Caco-2 (cell line): ENCODE measurements at regions not wholly inside any gene's neighbourhood (a gene's known extent, or its start where the extent isn't known, plus 50 kb on each side); places are given as distances from the start of the nearest gene placed in this dataset.

ENCODE experiments used
- BruUV-seq: library from RNA; stranded (reverse); fragments of 400-500 nt; replicated peaks from 2 replicates; lab custom pipeline; 2021; lab: Mats Ljungman, UMichigan
- CTCF ChIA-PET: fragments of 300-600 bp; sonication (Branson Sonifier 250); formaldehyde crosslinking; loops from one replicate; lab custom pipeline; 2022; ENCODE audit warnings: antibody characterized with exemption; lab: Charles Lee
- POLR2A ChIA-PET: fragments of 300-600 bp; sonication (Branson Sonifier 250); formaldehyde crosslinking; loops from one replicate; lab custom pipeline; 2022; ENCODE audit warnings: antibody characterized with exemption; lab: Charles Lee
- DNase-seq, 2 experiments: peaks; one replicate each; pipeline versions ENCODE4 v3.0.0 to v3.0.0-alpha.2; 2020 to 2022
- H3K27me3 ChIP-seq: replicated peaks from 2 replicates; pipeline ENCODE4 v1.6.0; 2011; ENCODE audit warnings: low read length; ENCODE audit not compliant: control insufficient read depth, insufficient read depth
- H3K36me3 ChIP-seq: 2 replicates; pipeline ENCODE4 v1.5.1; 2011; ENCODE audit warnings: low read length; ENCODE audit not compliant: control insufficient read depth, insufficient read depth
- H3K4me1 ChIP-seq: fragments of 250-450 bp; sonication (Bioruptor Pico); 2 replicates; pipeline ENCODE4 v1.5.1; 2020; ENCODE audit warnings: mild to moderate bottlenecking
- H3K4me3 ChIP-seq: 2 replicates; pipeline ENCODE4 v1.5.1; 2011; ENCODE audit warnings: low read depth, mild to moderate bottlenecking, control low read depth, low read length
- H3K9me3 ChIP-seq: fragments of 250-450 bp; sonication (Bioruptor Pico); 2 replicates; pipeline ENCODE4 v1.5.1; 2020; ENCODE audit warnings: mild to moderate bottlenecking, moderate library complexity
- H3K27ac Mint-ChIP-seq: one replicate; pipeline ENCODE4 v1.8.0; 2022; ENCODE audit warnings: mixed read lengths; ENCODE audit not compliant: unreplicated experiment
- H3K27me3 Mint-ChIP-seq: one replicate; pipeline ENCODE4 v1.8.0; 2022; ENCODE audit warnings: mixed read lengths; ENCODE audit not compliant: insufficient read depth, unreplicated experiment
- H3K36me3 Mint-ChIP-seq: one replicate; pipeline ENCODE4 v1.8.0; 2022; ENCODE audit warnings: mild to moderate bottlenecking, mixed read lengths; ENCODE audit not compliant: insufficient read depth, unreplicated experiment
- H3K4me1 Mint-ChIP-seq: one replicate; pipeline ENCODE4 v1.8.0; 2022; ENCODE audit warnings: low read depth, mixed read lengths; ENCODE audit not compliant: unreplicated experiment
- H3K4me3 Mint-ChIP-seq: one replicate; pipeline ENCODE4 v1.8.0; 2022; ENCODE audit warnings: mild to moderate bottlenecking, moderate library complexity, mixed read lengths; ENCODE audit not compliant: unreplicated experiment
- H3K9me3 Mint-ChIP-seq: one replicate; pipeline ENCODE4 v1.8.0; 2022; ENCODE audit warnings: mixed read lengths; ENCODE audit not compliant: unreplicated experiment
- intact Hi-C: fragments of 100-400 bp; cut with micrococcal nuclease; formaldehyde crosslinking; loops from one replicate; pipeline ENCODE4 v1.10.0; 2022; ENCODE audit not compliant: unreplicated experiment
- TF ChIP-seq, protein P1 (sequence below), 2 experiments: fragments of 200-600 bp in 1 of 2; IDR thresholded peaks; 1 replicate in 1 of 2; 2 replicates in 1 of 2; pipeline versions ENCODE4 v1.5.1 to v1.8.0; 2011 to 2022; ENCODE audit warnings: antibody characterized with exemption in 1 of 2, control low read depth in 1 of 2, inconsistent platforms in 1 of 2, low read depth in 1 of 2, low read length in 1 of 2, mild to moderate bottlenecking in 1 of 2, moderate library complexity in 1 of 2; ENCODE audit not compliant: insufficient read depth in 1 of 2, severe bottlenecking in 1 of 2, unreplicated experiment in 1 of 2

GRCh38 chr2:217709478-217710210 is 293.2 kb downstream of the TNS1 start:
- no TSS peak for BruUV-seq
- TF ChIP-seq, protein P1, sequence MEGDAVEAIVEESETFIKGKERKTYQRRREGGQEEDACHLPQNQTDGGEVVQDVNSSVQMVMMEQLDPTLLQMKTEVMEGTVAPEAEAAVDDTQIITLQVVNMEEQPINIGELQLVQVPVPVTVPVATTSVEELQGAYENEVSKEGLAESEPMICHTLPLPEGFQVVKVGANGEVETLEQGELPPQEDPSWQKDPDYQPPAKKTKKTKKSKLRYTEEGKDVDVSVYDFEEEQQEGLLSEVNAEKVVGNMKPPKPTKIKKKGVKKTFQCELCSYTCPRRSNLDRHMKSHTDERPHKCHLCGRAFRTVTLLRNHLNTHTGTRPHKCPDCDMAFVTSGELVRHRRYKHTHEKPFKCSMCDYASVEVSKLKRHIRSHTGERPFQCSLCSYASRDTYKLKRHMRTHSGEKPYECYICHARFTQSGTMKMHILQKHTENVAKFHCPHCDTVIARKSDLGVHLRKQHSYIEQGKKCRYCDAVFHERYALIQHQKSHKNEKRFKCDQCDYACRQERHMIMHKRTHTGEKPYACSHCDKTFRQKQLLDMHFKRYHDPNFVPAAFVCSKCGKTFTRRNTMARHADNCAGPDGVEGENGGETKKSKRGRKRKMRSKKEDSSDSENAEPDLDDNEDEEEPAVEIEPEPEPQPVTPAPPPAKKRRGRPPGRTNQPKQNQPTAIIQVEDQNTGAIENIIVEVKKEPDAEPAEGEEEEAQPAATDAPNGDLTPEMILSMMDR (IDR thresholded peaks at IDR 0.05; ENCODE audit: insufficient read depth in 1 of 2, low read depth in 1 of 2, low read length in 1 of 2, severe bottlenecking in 1 of 2, unreplicated experiment in 1 of 2), result no peak
- H3K4me3 ChIP-seq, result no peak overlapping the region
- intact Hi-C loops, result loop anchor here (10.0 kb wide), 1 partner anchor 565 kb away; no protein-coding TSS in a partner anchor
- H3K4me1 ChIP-seq, result no peaks in the 10 kb centered on the region
- ChIA-PET POLR2A (no interaction called here), CTCF (interaction anchor here (1.5 kb wide), 1 partner anchor 199 kb away, joined by 4 read pairs; no protein-coding TSS in a partner anchor)
- H3K27me3 ChIP-seq, result peaks cover under 1% of the 10 kb centered on the region; the same call in 1 of the 2 replicates
- H3K4me1 Mint-ChIP-seq, result no peaks in the 10 kb centered on the region
- H3K36me3 ChIP-seq, result no peaks in the 10 kb centered on the region
- H3K9me3 Mint-ChIP-seq, result no peaks in the 10 kb centered on the region
- DNase-seq, result no peak
- no peak overlapping the region for H3K27ac Mint-ChIP-seq
- no peaks in the 10 kb centered on the region for H3K9me3 ChIP-seq
- H3K4me3 Mint-ChIP-seq, result no peak overlapping the region
- H3K36me3 Mint-ChIP-seq, result no peaks in the 10 kb centered on the region
- no peaks in the 10 kb centered on the region for H3K27me3 Mint-ChIP-seq

GRCh38 chr2:217707131-217707611 is 295.6 kb downstream of the TNS1 start:
- Histone ChIP-seq H3K27me3 (peaks cover 1% of the 10 kb centered on the region; the same call in 1 of the 2 replicates), H3K4me1 (no peaks in the 10 kb centered on the region), H3K9me3 (no peaks in the 10 kb centered on the region), H3K4me3 (no peak overlapping the region), H3K36me3 (no peaks in the 10 kb centered on the region)
- intact Hi-C loops, result no loop called here
- ChIA-PET CTCF (no interaction called here), POLR2A (no interaction called here)
- Mint-ChIP-seq H3K36me3 (no peaks in the 10 kb centered on the region), H3K4me1 (no peaks in the 10 kb centered on the region), H3K4me3 (no peak overlapping the region), H3K27ac (no peak overlapping the region), H3K9me3 (no peaks in the 10 kb centered on the region), H3K27me3 (no peaks in the 10 kb centered on the region)
- DNase-seq, result no peak
- TF ChIP-seq, protein P1 (IDR thresholded peaks at IDR 0.05; ENCODE audit: insufficient read depth in 1 of 2, low read depth in 1 of 2, low read length in 1 of 2, severe bottlenecking in 1 of 2, unreplicated experiment in 1 of 2), result no peak
- BruUV-seq, result no TSS peak

- CTCF ChIA-PET, result no interaction called here
- H3K9me3 Mint-ChIP-seq, result no peaks in the 10 kb centered on the region
- POLR2A ChIA-PET, result no interaction called here
- no peaks in the 10 kb centered on the region for H3K9me3 ChIP-seq
- H3K36me3 ChIP-seq, result no peaks in the 10 kb centered on the region
- H3K4me1 ChIP-seq, result no peaks in the 10 kb centered on the region
- no TSS peak for BruUV-seq
- DNase-seq, result no peak
- intact Hi-C loops, result no loop called here
- H3K4me3 Mint-ChIP-seq, result no peak overlapping the region
- H3K27ac Mint-ChIP-seq, result no peak overlapping the region
- TF ChIP-seq, protein P1 (IDR thresholded peaks at IDR 0.05; ENCODE audit: insufficient read depth in 1 of 2, low read depth in 1 of 2, low read length in 1 of 2, severe bottlenecking in 1 of 2, unreplicated experiment in 1 of 2), result no peak
- no peaks in the 10 kb centered on the region for H3K4me1 Mint-ChIP-seq
- H3K27me3 ChIP-seq, result peaks cover 1% of the 10 kb centered on the region; the same call in 1 of the 2 replicates
- no peak overlapping the region for H3K4me3 ChIP-seq
- no peaks in the 10 kb centered on the region for H3K27me3 Mint-ChIP-seq
- H3K36me3 Mint-ChIP-seq, result no peaks in the 10 kb centered on the region
These were observed 296.3 kb downstream of the TNS1 start for GRCh38 chr2:217706513-217706912.
